GM18868 (cell line): ENCODE measurements at regions not wholly inside any gene's neighbourhood (a gene's known extent, or its start where the extent isn't known, plus 50 kb on each side); places are given as distances from the start of the nearest gene placed in this dataset.

Source experiments
- ATAC-seq: cut with Tn5 transposase; IDR thresholded peaks from one replicate; pipeline ENCODE4 v1.9.1; 2021; ENCODE audit warnings: mild to moderate bottlenecking, moderate library complexity; ENCODE audit not compliant: unreplicated experiment

DNA sequence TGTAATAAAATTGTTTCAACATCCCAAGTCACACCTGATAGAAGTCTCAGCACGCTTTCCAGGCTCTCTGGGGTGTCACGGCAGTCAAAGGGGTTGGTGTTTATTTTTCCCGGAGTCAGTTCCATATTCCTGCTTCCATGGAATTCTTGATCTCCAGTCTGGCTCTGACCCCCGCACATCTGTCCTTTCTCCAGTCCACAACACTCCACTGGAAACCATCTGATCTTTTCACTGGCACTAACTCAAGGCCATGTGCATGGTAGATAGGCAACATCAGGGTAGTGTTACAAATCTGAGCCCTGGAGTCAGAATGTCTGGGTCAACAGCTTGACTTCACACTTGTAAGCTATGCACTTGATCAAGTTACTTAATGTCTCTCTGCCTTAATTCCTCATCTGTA, 176.2 kb downstream of the WDR11 start:
- ATAC-seq: no peak

DNA sequence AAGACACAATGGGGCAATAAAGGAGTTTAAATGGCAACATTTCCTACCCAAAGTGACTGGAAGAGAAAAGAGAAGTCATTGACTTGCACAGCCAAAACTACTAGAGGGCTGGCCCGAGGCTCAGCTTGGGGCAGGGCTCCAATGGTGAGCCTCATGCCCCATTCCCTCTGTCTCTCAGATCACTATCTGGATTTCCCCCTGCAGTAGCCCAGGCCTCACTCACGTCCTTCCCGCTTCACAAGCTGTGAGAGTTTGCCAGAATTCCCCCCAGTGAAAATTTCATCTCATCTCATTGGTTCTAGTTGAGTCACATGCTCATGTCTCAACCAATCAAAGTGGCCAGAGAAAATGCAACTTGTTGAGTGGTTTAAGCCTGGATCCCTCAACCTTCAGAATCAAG, 181.3 kb downstream of the WDR11 start:
- ATAC-seq: no peak

DNA sequence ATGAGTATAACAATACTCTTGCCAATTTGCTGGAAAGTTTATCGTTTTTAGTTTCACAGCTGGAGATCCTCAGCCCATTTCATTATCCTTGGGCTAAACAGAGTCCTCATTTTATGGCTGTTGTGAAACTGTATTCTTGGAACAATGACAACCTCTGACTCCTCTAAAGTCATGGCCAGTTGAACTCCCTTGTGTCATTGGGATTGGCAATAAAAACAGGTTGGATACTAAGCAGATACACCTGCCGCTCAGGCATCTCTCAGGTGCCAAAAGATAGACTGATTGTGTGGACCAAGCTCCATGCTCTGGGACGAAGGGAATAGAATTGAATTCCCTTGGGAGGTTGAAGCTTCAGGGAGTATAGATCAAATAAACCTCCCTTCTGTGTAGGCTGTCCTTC, 182.2 kb downstream of the WDR11 start:
- no peak for ATAC-seq

DNA sequence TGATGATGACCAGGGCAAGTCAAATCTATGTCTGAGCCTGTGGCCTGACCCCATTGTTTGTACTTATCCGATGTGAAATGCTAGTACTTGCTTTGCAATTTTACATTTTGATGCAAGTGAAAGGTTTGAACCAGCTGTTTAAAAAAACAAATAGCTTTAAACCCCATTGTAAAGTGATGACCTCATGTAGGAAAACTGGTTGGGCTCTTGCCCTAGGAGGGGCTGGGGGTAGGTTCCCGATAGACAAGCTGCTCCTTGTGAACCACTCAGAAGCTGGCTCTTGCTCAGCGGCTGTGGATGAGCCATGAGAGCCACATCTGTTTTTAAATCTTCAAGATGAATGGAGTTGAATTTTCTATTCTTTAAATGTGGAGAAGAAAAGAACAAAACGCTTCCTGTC, 185.3 kb downstream of the WDR11 start:
- ATAC-seq: no peak

DNA sequence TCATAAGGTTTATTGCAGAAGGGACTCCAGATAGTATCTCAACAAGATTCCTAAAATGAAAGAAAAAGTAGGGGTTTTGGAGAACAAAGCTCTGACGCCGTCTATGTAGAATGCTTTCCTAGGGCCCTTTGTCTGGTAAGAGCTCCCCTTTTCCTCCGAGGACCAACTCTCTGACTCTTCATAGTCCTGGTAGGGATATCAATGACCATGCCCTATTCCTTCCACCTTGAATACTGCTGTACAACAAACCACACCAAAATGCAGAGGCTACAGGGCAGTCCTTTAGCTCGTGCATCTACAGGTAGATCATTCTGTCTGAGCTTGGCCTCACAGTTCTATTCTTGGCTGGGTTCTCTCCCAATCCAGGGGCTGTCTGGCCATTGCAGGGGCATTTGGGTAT, 190.3 kb downstream of the WDR11 start:
- ATAC-seq: no peak

DNA sequence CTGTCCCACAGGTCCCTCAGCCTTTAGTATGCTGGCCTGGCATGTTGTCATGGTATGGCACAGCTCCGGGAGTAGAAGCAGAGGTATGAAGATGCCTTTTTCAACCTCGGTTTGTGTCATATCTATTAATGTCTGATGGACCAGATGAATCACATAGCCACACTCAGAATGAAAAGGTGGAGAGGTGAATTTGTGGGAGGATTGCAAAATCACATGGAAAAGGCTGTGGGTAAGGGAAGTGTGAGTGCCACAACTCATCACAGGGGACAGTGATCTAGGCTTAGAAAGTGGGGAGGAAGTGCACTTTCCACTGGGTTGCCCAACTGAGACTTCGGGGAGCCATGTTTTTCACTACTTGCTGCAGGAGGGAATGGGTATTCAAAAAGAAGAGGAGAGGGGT, 190.7 kb downstream of the WDR11 start:
- no peak for ATAC-seq

DNA sequence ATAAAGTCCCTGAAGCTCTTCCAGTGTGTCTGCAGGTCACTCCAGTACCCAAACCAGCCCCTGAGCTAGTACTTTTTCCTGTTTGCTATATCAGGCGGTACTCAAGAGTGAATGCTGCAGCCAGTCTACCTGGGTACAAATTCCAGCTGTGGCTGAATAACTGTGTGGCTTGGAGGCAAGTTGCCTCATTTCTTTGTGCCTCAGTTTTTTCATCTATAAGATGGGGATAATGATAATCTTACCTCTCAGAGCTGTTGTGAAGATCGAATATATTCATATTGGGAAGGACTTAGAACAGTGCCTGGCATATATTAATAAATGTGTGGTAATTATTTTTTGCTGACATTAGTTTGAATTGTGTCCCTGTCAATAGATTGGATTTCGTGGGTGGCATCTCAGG, 191.2 kb downstream of the WDR11 start:
- no peak for ATAC-seq

DNA sequence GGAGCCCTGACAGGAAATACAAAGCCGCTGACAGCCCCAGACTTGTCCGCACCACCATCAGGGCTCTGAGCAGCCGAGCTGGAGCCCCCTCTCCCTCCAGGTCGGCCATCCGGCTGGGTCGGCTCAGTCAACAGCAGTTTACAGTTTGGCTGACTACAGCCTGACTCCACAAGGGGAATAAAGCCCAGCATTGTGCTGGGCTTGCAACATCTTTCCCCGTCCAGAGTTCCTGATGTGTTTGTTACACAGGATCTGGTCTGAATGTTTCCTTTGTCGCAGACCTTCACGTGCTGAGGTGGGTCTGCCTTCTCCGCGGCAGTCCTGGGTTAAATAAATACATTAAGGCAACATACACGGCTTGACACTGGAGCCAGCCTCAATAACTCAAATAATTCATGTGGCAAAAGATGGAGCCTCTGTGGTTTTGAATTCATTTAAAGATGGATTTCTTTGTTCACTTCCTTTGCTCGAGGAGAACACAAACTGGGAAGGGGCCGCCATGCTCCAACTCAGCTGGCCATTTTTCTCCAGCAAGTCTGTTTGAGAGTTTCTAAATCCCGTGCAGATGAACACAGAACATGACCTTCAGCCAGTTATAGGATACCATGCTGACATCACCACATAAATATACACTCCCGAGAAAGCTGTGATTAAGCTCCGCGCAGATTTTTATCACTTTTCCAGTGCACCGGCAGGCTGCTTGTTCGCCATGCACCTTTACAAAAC, 192.1 kb downstream of the WDR11 start:
- ATAC-seq: no peak

DNA sequence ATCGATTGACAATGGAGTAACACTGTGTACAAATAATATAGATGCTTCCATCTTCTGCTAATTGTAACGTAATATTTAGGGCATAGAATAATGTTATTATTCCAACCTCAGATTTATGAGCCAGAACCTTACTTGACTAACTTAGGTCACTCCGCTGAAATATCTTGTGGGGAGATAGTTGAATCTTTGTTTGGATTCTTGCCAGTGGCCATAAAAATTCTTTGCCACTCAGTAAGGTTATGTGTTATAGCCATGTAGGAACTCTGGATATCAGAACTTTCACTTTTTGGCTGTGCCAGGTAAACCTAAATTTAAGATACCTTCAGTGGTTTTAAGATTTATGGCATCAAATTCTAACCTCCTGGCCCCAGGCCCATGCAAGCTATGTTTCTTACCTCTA, 197.6 kb downstream of the WDR11 start:
- no peak for ATAC-seq

DNA sequence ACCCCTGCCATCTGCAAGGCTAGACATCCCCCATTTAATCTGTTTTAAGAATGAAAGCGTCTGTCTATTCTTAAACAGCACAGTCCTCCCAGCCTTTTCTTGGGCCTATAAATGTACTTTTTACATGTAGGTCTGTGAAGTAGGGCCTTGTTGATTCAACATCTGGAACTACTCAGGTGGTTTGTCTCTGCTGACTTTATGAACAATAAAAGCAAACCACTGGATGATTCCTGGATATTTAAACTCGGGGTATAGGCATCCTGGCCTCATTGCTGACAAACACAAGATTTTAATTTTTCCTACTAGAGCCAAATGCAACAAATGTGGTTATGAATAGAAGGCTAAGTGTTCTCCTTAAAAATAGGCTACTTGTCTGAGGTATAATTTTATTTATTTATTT, 198.3 kb downstream of the WDR11 start:
- no peak for ATAC-seq

DNA sequence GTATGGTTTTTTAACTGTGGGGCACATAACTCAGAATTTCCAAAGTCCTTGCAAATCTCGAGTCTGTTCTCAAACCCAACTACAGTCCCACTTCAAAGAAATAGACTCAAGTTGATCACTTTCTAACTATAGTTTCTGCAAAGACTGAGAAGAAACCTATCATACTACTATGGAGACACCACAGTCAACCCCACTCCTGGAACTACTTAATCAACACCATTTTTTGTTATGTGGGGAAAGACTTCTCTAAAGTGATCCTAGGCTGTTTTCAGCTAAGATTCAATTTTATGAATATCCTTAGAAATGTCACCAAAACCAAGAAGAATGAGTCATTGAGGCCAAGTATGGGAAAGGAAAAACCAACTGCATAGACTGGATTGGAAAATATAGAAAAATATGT, 198.8 kb downstream of the WDR11 start:
- no peak for ATAC-seq

DNA sequence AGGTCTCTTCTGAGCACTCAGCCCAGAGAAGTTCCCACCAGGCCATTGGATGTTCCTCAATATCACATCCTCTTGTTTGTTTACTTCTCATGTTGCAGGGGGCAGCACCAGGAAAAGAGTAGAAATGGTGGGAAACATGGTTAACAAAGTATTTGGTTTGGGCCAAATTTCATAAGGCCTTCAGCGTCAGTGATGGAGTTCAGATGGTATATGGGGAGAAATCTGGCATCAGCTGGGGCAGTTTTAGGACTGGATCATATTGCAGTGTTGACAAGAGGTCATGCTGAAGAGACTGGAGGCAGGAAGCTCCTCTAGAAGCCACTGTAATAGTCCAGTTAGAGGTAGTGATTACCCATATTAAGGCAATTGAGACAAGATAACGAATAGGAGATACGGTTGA, 200.0 kb downstream of the WDR11 start:
- ATAC-seq: no peak

DNA sequence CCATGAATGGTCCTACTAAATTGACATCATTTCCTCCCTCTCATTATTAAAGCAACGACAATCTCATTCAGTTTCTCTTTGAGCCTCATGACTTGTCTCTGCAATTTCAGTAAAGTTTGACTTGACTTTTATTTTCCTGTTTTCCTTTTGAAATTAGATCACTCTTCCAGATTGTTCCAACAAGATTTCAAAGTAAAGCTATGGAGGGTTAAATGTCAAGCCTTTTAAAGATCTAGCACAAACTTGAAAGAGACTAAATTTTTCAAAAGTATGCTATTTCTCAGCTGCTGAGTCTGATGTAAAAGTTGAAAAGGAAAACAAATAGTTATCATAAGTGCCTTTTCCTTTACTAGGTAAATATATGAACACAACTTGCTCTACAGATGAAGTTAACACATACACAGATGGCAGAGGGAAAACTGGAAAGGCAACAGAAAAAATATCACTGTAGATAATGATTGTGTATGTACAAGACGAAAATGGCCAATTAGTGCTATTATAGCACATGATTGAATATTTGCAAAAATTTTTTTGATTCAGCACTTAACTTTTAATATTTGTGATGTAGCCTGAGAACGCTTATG, 200.6 kb downstream of the WDR11 start:
- ATAC-seq: no peak

DNA sequence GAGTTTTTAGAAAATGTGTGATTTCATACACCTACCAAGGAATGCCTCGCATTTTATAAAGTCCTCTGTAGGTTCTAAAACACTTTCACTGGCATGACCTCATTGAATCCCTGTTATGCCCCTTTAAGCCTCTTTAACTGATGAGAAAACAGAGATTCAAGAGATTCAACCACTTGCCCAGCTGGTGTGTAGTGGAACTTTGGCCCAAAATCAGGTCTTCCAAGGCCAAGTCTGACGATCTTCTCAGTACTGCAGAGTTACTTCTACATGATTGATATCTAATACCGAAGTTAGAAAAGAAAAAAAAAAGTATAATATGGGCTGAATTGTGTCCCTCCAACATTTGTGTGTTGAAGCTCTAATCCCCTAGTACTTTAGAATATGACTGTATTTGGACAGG, 202.0 kb downstream of the WDR11 start:
- ATAC-seq: no peak

DNA sequence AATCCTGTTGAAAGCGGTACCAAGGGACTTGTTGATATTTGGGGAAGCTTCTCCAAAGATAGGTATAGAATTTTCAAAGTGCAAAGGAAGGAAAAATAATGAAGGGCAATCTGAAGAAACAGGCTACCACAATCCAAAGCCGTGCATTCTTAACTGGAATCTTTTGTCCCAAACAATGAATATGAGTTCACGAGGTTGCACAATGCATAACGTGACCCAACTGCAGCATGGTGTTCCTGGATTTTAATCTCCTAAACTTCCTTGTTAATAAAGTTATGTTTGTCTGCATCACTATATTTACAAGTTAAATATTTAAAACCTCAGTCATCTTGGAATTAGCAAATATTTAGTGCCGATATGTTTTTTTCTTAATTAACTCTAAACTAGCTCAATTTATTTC, 203.7 kb downstream of the WDR11 start:
- ATAC-seq: no peak

DNA sequence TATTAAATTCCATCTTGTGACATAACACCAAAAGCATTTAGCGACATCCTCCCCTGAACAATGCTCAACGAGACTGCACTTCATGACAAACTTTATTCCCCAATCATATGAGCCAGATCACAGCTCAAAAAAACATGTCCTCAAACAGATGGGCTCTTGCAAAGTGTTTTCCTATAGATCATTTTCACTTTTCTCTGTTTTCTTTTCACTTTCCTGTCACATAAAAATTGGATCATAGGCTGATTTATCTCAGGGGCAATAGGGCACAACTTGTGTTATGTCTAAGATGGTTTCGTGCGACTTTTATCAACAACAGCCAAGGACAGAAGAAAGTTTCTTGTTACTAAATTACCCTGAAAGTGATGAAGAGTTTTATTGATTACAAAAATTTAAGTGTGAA, 206.1 kb downstream of the WDR11 start:
- ATAC-seq: no peak

DNA sequence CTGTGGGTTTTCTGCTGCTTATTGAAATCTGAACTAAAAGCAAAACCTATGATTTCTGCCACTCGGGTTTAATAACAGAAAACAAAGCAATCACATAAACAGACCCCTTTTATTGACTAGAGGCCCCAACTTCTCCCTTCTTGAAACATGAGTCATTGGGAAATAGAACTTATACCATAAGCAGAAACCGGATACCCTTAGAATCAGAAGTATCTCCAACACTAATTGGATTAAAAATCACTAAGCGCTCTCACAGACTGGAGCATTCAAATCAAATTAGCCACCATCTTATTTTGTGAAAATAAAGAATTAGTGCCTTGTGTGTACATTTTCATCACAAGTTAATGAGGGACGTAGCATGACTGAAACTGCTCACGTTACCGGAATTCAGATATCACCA, 206.9 kb downstream of the WDR11 start:
- ATAC-seq: no peak

DNA sequence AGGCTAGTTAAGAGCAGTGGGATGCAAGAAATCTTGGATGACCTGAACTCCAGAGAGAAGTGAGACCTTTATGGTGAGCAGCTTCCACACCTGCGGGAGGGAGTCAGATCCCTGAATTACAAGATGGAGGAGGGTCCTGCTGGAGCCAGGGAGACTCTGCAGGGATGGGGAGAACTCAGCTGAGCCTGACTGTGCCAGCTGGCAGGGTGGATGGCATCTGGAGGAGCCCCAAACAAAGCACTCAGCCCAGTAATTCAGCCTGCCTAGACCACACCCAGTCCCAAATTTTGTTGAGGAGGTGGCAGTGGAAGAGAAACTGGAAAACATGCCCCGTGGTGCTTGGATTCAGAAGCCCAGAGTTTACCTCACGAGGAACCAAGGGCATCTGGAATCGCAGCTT, 208.2 kb downstream of the WDR11 start:
- no peak for ATAC-seq

DNA sequence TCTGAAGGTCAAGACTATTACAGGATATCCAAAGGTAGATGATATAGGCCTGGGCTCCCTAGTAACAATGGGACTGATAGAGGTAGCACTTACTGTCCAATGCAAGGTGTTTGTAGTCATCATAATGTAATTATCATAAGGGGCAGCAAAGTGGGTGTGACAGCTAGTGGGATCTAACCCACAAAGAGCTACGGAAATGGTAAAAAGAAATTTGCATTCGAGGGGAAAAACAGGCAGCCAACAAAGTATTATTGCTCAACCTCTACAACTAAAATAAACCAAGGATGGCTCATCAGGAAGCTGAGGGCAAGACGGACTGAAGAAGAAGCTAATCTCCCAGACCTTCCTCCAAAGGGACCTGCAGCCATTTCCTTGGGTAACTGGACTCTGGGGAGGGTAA, 211.0 kb downstream of the WDR11 start:
- no peak for ATAC-seq

DNA sequence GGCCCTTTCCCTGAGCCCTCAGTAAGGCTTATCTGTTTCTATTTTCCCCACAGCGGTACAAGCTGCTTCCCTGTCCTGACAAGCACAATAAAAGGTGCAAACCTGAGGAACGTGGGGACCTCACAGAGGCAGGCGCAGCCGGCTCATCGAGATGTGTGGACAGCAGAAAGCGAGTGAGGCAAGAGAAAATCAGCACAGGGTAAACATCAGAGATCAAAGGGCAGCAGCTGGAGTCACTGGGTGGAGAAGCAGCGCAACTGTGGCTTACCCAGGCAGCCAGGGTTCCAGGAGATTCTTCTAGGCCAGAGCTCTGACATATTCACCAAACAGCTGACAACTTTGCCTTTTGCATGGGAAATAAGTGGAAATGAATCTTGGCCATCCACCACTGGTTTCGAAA, 212.6 kb downstream of the WDR11 start:
- ATAC-seq: no peak

DNA sequence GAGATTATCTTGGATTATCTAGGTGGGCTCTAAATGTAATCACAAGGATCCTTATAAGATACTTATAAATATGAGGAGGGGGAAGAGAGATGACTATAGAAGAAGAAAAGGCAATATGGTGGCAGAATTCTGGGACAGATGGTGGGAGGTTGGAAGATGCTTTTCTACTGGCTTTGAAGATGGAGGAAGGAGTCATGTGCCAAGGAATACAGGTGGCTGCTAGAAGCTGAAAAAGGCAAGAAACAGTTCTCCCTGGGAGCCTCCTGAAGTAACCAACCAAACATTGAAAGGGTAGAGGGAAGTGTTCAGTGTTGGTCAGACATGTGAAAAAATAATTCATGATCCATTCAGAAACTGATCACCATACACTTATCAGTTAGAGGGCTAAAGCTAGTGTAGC, 213.3 kb downstream of the WDR11 start:
- no peak for ATAC-seq

DNA sequence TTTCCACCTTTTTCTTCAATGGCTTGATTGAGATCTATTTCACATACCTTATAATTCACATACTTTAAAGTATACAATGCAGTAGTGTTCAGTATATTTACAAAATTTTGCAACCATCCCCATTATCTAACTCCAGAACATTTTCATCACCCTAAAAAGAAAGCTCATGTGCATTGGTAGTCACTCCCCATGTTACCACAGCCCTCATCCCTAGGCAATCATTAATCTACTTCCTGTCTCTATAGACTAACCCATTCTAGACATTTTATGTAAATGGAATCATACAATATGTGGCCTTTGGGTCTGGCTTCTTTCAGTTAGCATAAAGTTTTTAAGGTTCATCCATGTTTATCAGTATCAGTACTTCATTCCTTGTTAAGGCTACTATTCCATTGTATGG, 214.2 kb downstream of the WDR11 start:
- ATAC-seq: no peak
